SK-N-SH (cell line): ENCODE measurements at regions not wholly inside any gene's neighbourhood (a gene's known extent, or its start where the extent isn't known, plus 50 kb on each side); places are given as distances from the start of the nearest gene placed in this dataset.

Experiments
- CTCF ChIA-PET: fragments of 300-600, 350-600 bp; formaldehyde crosslinking; extraction: SDS; loops from one replicate; lab custom pipeline; 2021; lab: Yijun Ruan, JAX
- POLR2A ChIA-PET: fragments of 350-600 bp; sonication (Branson Sonifier 250); formaldehyde crosslinking; extraction: SDS; loops from one replicate; lab custom pipeline; 2020; ENCODE audit warnings: antibody characterized with exemption, inconsistent platforms; lab: Yijun Ruan, JAX
- DNase-seq: peaks from one replicate; pipeline ENCODE4 v3.0.0; 2012
- H2AFZ ChIP-seq: fragments of 200-600 bp; sonication (generic); 2 replicates; pipeline ENCODE4 v1.8.1; 2016; ENCODE audit warnings: antibody characterized with exemption, mild to moderate bottlenecking, low read depth
- H3F3A ChIP-seq: fragments of 200-600 bp; sonication (generic); replicated peaks from 2 replicates; pipeline ENCODE3; 2016; ENCODE audit warnings: antibody characterized with exemption, mild to moderate bottlenecking; ENCODE audit not compliant: insufficient read depth
- H3K27ac ChIP-seq, 2 experiments: fragments of 200-500 bp in 1 of 2; fragments of 200-600 bp in 1 of 2; sonication (Bioruptor generic) in 1 of 2; sonication (generic), shearing (Covaris generic) in 1 of 2; 2 replicates each; pipeline versions ENCODE4 v1.5.1 to v1.6.1; 2014 to 2016; ENCODE audit warnings: low read depth in 2 of 2, inconsistent platforms in 1 of 2, low read length in 1 of 2, mild to moderate bottlenecking in 1 of 2, mixed read lengths in 1 of 2
- H3K27me3 ChIP-seq: fragments of 200-600 bp; sonication (generic), shearing (Covaris generic); 2 replicates; pipeline ENCODE4 v1.6.1; 2016; ENCODE audit warnings: mixed run types; ENCODE audit not compliant: insufficient read depth
- H3K36me3 ChIP-seq, 2 experiments: fragments of 200-500 bp in 1 of 2; fragments of 200-600 bp in 1 of 2; sonication (Bioruptor generic) in 1 of 2; sonication (generic) in 1 of 2; replicated peaks in 1 of 2; 2 replicates each; pipeline versions ENCODE3 to v1.5.1; 2014 to 2016; ENCODE audit warnings: low read length in 1 of 2, mild to moderate bottlenecking in 1 of 2; ENCODE audit not compliant: insufficient read depth in 2 of 2, control insufficient read depth in 1 of 2
- H3K4me1 ChIP-seq, 2 experiments: fragments of 200-500 bp in 1 of 2; fragments of 200-600 bp in 1 of 2; sonication (Bioruptor generic) in 1 of 2; sonication (generic), shearing (Covaris generic) in 1 of 2; 2 replicates each; pipeline versions ENCODE4 v1.5.1 to v1.6.1; 2014 to 2016; ENCODE audit warnings: low read depth in 1 of 2, low read length in 1 of 2, mixed run types in 1 of 2; ENCODE audit not compliant: insufficient read depth in 2 of 2, control insufficient read depth in 1 of 2
- H3K4me2 ChIP-seq: fragments of 200-600 bp; sonication (generic), shearing (Covaris generic); 2 replicates; pipeline ENCODE4 v1.6.1; 2017; ENCODE audit warnings: mixed run types
- H3K4me3 ChIP-seq, 2 experiments: fragments of 200-500 bp in 1 of 2; fragments of 200-600 bp in 1 of 2; sonication (Bioruptor generic) in 1 of 2; sonication (generic), shearing (Covaris generic) in 1 of 2; 2 replicates each; pipeline versions ENCODE4 v1.5.1 to v1.8.1; 2014 to 2016; ENCODE audit warnings: low read depth in 2 of 2, inconsistent platforms in 1 of 2, low read length in 1 of 2, mild to moderate bottlenecking in 1 of 2, mixed read lengths in 1 of 2, moderate library complexity in 1 of 2
- H3K79me2 ChIP-seq: fragments of 200-600 bp; sonication (generic); 2 replicates; pipeline ENCODE4 v1.8.1; 2017; ENCODE audit warnings: mild to moderate bottlenecking; ENCODE audit not compliant: insufficient read depth
- H3K9ac ChIP-seq: fragments of 200-600 bp; sonication (generic); 2 replicates; pipeline ENCODE4 v1.6.1; 2017; ENCODE audit warnings: mixed run types
- H3K9me2 ChIP-seq: fragments of 200-600 bp; sonication (generic); 2 replicates; pipeline ENCODE4 v1.6.1; 2017; ENCODE audit warnings: mixed run types
- H3K9me3 ChIP-seq: fragments of 200-600 bp; sonication (generic); 2 replicates; pipeline ENCODE4 v1.6.1; 2017; ENCODE audit warnings: mixed run types, mild to moderate bottlenecking, moderate library complexity
- H4K20me1 ChIP-seq: fragments of 200-600 bp; sonication (generic); 2 replicates; pipeline ENCODE4 v1.6.1; 2017; ENCODE audit warnings: mild to moderate bottlenecking, mixed run types; ENCODE audit not compliant: insufficient read depth
- CHD2 ChIP-seq: fragments of 150-350 bp; IDR thresholded peaks from 2 replicates; pipeline ENCODE4 v1.6.1; 2018; ENCODE audit warnings: low read length; ENCODE audit not compliant: partially characterized antibody
- EP300 ChIP-seq, 2 experiments: IDR thresholded peaks; 2 replicates each; pipeline versions ENCODE4 v1.4.0 to v1.6.1; 2012; ENCODE audit warnings: borderline replicate concordance in 1 of 2, low read depth in 1 of 2, low read length in 1 of 2
- EZH2phosphoT487 ChIP-seq: fragments of 200-600 bp; sonication (generic); IDR thresholded peaks from 2 replicates; pipeline ENCODE4 v1.6.1; 2017; ENCODE audit warnings: low read depth, mixed run types, mild to moderate bottlenecking, antibody characterized with exemption, moderate library complexity, borderline replicate concordance
- FOXJ3 ChIP-seq: sonication (generic); formaldehyde crosslinking; IDR thresholded peaks from 2 replicates; pipeline ENCODE4 v1.5.1; 2020; ENCODE audit warnings: mild to moderate bottlenecking, missing genetic modification reagents
- FOXM1 ChIP-seq: IDR thresholded peaks from 2 replicates; pipeline ENCODE4 v1.4.0; 2012; ENCODE audit warnings: low read depth, mild to moderate bottlenecking
- MXI1 ChIP-seq: IDR thresholded peaks from 2 replicates; pipeline ENCODE4 v1.6.1; 2012; ENCODE audit warnings: mild to moderate bottlenecking, low read depth, low read length, improper control_type of control experiment
- NFIC ChIP-seq: IDR thresholded peaks from 2 replicates; pipeline ENCODE4 v1.4.0; 2012; ENCODE audit warnings: borderline replicate concordance
- POLR2AphosphoS5 ChIP-seq: IDR thresholded peaks from 2 replicates; pipeline ENCODE4 v1.6.1; 2012; ENCODE audit warnings: low read depth, low read length
- RFX5 ChIP-seq: IDR thresholded peaks from 2 replicates; pipeline ENCODE4 v1.6.1; 2012; ENCODE audit warnings: mild to moderate bottlenecking, improper control_type of control experiment, low read length
- SMC3 ChIP-seq: IDR thresholded peaks from 2 replicates; pipeline ENCODE4 v1.6.1; 2012; ENCODE audit warnings: low read depth, low read length, improper control_type of control experiment
- TAF1 ChIP-seq: IDR thresholded peaks from 2 replicates; pipeline ENCODE4 v1.6.1; 2012; ENCODE audit warnings: low read depth, mild to moderate bottlenecking, low read length, moderate library complexity, borderline replicate concordance
- TCF12 ChIP-seq: IDR thresholded peaks from 2 replicates; pipeline ENCODE4 v1.4.0; 2012
- YY1 ChIP-seq: IDR thresholded peaks from 2 replicates; pipeline ENCODE4 v1.4.0; 2012; ENCODE audit warnings: low read depth, mild to moderate bottlenecking
- WGBS: methylation state at CpG from one replicate; pipeline ENCODE4 v1.1.6; 2017; ENCODE audit warnings: low lambda C conversion rate; 5-methylcytosine and 5-hydroxymethylcytosine counted together
- TF ChIP-seq, protein P1 (sequence below): fragments of 150-350 bp; IDR thresholded peaks from 2 replicates; pipeline ENCODE4 v1.6.1; 2017; ENCODE audit warnings: antibody characterized with exemption, low read length, low read depth, borderline replicate concordance
- TF ChIP-seq, protein P2 (sequence below): fragments of 150-350 bp; IDR thresholded peaks from 2 replicates; pipeline ENCODE4 v1.6.1; 2016; ENCODE audit warnings: mild to moderate bottlenecking, low read depth, low read length
- TF ChIP-seq, protein P3 (sequence below): IDR thresholded peaks from 2 replicates; pipeline ENCODE4 v1.4.0; 2012; ENCODE audit warnings: low read depth
- TF ChIP-seq, protein P4 (sequence below): fragments of 200-600 bp; sonication (generic); IDR thresholded peaks from 2 replicates; pipeline ENCODE4 v1.6.1; 2017; ENCODE audit warnings: antibody characterized with exemption, mild to moderate bottlenecking, moderate library complexity
- TF ChIP-seq, protein P5 (sequence below): IDR thresholded peaks from 2 replicates; pipeline ENCODE4 v1.4.0; 2012; ENCODE audit warnings: low read depth, borderline replicate concordance
- TF ChIP-seq, protein P6 (sequence below): IDR thresholded peaks from 2 replicates; pipeline ENCODE4 v1.4.0; 2012; ENCODE audit warnings: low read depth, borderline replicate concordance

DNA sequence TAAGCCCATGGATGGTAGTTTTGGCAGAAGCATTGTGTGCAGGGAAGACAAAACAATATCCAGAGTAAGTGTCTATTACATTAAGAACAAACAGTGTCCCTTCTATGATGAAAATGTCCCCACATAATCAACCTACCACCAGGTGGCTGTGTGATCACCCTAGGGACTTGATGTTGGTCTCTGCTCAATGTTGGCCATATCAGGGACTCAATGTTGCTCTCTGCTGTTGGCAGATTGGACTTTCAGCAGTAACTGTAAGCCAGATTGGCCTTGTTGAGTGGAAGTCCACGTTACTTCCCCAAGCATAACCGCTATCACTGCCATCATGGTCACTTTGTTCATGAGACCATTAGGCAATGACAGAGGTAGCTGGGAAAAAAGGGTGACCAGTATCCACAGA, 52.8 kb upstream of the PRSS3 start:
- Histone ChIP-seq H3K9me3 (no peaks in the 10 kb centered on the region), H3K4me2 (no peak overlapping the region), H3F3A (peaks cover 9% of the 10 kb centered on the region), H2AFZ (no peak overlapping the region), H4K20me1 (no peaks in the 10 kb centered on the region), H3K79me2 (no peaks in the 10 kb centered on the region), H3K36me3 (peaks cover 0 to 3% of the 10 kb centered on the region in 2 experiments), H3K9me2 (no peaks in the 10 kb centered on the region), H3K27me3 (no peaks in the 10 kb centered on the region), H3K9ac (no peak overlapping the region), H3K4me1 (peaks cover 0 to 2% of the 10 kb centered on the region in 2 experiments; a peak in 1 of 4 replicates), H3K27ac (no peak overlapping the region), H3K4me3 (no peak overlapping the region)
- ChIA-PET POLR2A (no interaction called here), CTCF (no interaction called here)
- WGBS: 64% methylated on average over 2 of the region's 2 CpGs
- DNase-seq: no peak
- TF ChIP-seq, protein P1, sequence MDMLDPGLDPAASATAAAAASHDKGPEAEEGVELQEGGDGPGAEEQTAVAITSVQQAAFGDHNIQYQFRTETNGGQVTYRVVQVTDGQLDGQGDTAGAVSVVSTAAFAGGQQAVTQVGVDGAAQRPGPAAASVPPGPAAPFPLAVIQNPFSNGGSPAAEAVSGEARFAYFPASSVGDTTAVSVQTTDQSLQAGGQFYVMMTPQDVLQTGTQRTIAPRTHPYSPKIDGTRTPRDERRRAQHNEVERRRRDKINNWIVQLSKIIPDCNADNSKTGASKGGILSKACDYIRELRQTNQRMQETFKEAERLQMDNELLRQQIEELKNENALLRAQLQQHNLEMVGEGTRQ: no peak
- TF ChIP-seq, protein P2, sequence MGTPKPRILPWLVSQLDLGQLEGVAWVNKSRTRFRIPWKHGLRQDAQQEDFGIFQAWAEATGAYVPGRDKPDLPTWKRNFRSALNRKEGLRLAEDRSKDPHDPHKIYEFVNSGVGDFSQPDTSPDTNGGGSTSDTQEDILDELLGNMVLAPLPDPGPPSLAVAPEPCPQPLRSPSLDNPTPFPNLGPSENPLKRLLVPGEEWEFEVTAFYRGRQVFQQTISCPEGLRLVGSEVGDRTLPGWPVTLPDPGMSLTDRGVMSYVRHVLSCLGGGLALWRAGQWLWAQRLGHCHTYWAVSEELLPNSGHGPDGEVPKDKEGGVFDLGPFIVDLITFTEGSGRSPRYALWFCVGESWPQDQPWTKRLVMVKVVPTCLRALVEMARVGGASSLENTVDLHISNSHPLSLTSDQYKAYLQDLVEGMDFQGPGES: no peak
- TF ChIP-seq, protein P3, sequence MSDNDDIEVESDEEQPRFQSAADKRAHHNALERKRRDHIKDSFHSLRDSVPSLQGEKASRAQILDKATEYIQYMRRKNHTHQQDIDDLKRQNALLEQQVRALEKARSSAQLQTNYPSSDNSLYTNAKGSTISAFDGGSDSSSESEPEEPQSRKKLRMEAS: no peak
- TF ChIP-seq, protein P4, sequence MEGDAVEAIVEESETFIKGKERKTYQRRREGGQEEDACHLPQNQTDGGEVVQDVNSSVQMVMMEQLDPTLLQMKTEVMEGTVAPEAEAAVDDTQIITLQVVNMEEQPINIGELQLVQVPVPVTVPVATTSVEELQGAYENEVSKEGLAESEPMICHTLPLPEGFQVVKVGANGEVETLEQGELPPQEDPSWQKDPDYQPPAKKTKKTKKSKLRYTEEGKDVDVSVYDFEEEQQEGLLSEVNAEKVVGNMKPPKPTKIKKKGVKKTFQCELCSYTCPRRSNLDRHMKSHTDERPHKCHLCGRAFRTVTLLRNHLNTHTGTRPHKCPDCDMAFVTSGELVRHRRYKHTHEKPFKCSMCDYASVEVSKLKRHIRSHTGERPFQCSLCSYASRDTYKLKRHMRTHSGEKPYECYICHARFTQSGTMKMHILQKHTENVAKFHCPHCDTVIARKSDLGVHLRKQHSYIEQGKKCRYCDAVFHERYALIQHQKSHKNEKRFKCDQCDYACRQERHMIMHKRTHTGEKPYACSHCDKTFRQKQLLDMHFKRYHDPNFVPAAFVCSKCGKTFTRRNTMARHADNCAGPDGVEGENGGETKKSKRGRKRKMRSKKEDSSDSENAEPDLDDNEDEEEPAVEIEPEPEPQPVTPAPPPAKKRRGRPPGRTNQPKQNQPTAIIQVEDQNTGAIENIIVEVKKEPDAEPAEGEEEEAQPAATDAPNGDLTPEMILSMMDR: no peak; the same call in 1 of the 2 replicates
- TF ChIP-seq FOXM1 (no peak), FOXJ3 (no peak), EP300 (IDR thresholded peaks at IDR 0.05; ENCODE audit: borderline replicate concordance in 1 of 2, low read depth in 1 of 2, low read length in 1 of 2) (no peak), TAF1 (no peak), CHD2 (no peak), EZH2phosphoT487 (no peak), SMC3 (no peak), TCF12 (no peak), POLR2AphosphoS5 (no peak), MXI1 (no peak), RFX5 (no peak), NFIC (no peak), YY1 (no peak)
- TF ChIP-seq, protein P5, sequence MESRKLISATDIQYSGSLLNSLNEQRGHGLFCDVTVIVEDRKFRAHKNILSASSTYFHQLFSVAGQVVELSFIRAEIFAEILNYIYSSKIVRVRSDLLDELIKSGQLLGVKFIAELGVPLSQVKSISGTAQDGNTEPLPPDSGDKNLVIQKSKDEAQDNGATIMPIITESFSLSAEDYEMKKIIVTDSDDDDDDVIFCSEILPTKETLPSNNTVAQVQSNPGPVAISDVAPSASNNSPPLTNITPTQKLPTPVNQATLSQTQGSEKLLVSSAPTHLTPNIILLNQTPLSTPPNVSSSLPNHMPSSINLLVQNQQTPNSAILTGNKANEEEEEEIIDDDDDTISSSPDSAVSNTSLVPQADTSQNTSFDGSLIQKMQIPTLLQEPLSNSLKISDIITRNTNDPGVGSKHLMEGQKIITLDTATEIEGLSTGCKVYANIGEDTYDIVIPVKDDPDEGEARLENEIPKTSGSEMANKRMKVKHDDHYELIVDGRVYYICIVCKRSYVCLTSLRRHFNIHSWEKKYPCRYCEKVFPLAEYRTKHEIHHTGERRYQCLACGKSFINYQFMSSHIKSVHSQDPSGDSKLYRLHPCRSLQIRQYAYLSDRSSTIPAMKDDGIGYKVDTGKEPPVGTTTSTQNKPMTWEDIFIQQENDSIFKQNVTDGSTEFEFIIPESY: no peak
- TF ChIP-seq, protein P6, sequence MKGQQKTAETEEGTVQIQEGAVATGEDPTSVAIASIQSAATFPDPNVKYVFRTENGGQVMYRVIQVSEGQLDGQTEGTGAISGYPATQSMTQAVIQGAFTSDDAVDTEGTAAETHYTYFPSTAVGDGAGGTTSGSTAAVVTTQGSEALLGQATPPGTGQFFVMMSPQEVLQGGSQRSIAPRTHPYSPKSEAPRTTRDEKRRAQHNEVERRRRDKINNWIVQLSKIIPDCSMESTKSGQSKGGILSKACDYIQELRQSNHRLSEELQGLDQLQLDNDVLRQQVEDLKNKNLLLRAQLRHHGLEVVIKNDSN: no peak
